Esophagus (tissue), 2 donors: ENCODE measurements at regions not wholly inside any gene's neighbourhood (a gene's known extent, or its start where the extent isn't known, plus 50 kb on each side); places are given as distances from the start of the nearest gene placed in this dataset.

Experiments used
- H3K27ac ChIP-seq, 2 donors: one replicate each; pipeline ENCODE4 v1.5.1; 2013; ENCODE audit warnings: low read depth in 2 of 2, mild to moderate bottlenecking in 2 of 2, inconsistent platforms in 1 of 2, low read length in 1 of 2, moderate library complexity in 1 of 2
- H3K27me3 ChIP-seq, 2 donors: one replicate each; pipeline ENCODE4 v1.6.1; 2013; ENCODE audit warnings: low read length in 2 of 2, control low read depth in 1 of 2, mild to moderate bottlenecking in 1 of 2; ENCODE audit not compliant: insufficient read depth in 2 of 2, control insufficient read depth in 1 of 2
- H3K36me3 ChIP-seq, 2 donors: one replicate each; pipeline ENCODE4 v1.6.1; 2013; ENCODE audit warnings: low read length in 1 of 2; ENCODE audit not compliant: control insufficient read depth in 2 of 2, insufficient read depth in 2 of 2
- H3K4me1 ChIP-seq, 2 donors: one replicate each; pipeline ENCODE4 v1.6.1; 2013; ENCODE audit warnings: low read length in 1 of 2; ENCODE audit not compliant: control insufficient read depth in 2 of 2, insufficient read depth in 2 of 2
- H3K4me3 ChIP-seq, 2 donors: one replicate each; pipeline ENCODE4 v1.5.1; 2013; ENCODE audit warnings: low read length in 2 of 2, mild to moderate bottlenecking in 2 of 2, low read depth in 1 of 2, moderate library complexity in 1 of 2
- H3K9me3 ChIP-seq, 2 donors: one replicate each; pipeline ENCODE4 v1.6.1; 2013; ENCODE audit warnings: mild to moderate bottlenecking in 2 of 2, low read depth in 1 of 2, low read length in 1 of 2, moderate library complexity in 1 of 2; ENCODE audit not compliant: control insufficient read depth in 2 of 2, insufficient read depth in 1 of 2
- WGBS, 2 donors: extraction: QIAGEN DNeasy Blood & Tissue Kit; methylation state at CpG; one replicate each; pipeline ENCODE4 v1.1.7; 2013; 5-methylcytosine and 5-hydroxymethylcytosine counted together
- donor health status: healthy with polysubstance abuse.
- donor health status: Bipolar disorder and iron deficiency.

- H3K9me3 ChIP-seq: no peaks in the 10 kb centered on the region
- H3K4me1 ChIP-seq: no peaks in the 10 kb centered on the region
- no peak overlapping the region for H3K4me3 ChIP-seq
- no peaks in the 10 kb centered on the region for H3K27me3 ChIP-seq
- no peak overlapping the region for H3K27ac ChIP-seq
- H3K36me3 ChIP-seq: no peaks in the 10 kb centered on the region
- WGBS, 2 donors: 86 to 89% methylated on average over 2 of the region's 2 CpGs
Measured at GRCh38 chr13:33617055-33617454, 200.9 kb upstream of the RFC3 start.

- Histone ChIP-seq H3K4me1 (peaks cover 0 to 2% of the 10 kb centered on the region in 2 donors), H3K4me3 (no peak overlapping the region), H3K27ac (no peak overlapping the region), H3K36me3 (no peaks in the 10 kb centered on the region), H3K27me3 (no peaks in the 10 kb centered on the region), H3K9me3 (no peaks in the 10 kb centered on the region)
- WGBS, 2 donors: 89 to 92% methylated on average over 3 of the region's 3 CpGs
Measured at GRCh38 chr13:33624253-33624652, 193.7 kb upstream of the RFC3 start.

DNA sequence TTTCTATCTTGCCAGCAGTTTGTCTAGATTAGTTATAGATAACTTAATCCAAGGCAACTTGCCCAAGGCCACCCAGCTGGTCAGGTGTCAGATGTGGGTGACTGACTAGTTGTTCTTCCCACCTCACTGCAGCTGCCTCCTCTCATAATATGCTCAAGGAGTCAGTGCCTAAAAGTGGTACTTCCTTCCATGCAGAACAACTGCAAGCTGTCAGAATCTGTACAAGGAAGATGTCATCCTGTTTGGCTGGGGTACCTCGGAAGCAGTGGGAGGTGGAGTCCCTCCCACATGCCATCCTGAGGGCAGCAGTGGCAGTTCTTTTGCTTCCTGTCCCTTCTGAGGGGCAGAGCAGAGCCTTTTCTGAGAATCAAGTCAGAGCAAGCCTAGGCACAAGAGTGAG is 193.2 kb upstream of the RFC3 start:
- 33 to 61% methylated on average over 1 of the region's 1 CpG for WGBS, 2 donors
- no peaks in the 10 kb centered on the region for H3K27me3 ChIP-seq
- H3K36me3 ChIP-seq: no peaks in the 10 kb centered on the region
- H3K4me3 ChIP-seq: no peak overlapping the region
- no peaks in the 10 kb centered on the region for H3K9me3 ChIP-seq
- no peak overlapping the region for H3K27ac ChIP-seq
- H3K4me1 ChIP-seq: peaks cover 0 to 2% of the 10 kb centered on the region in 2 donors

GRCh38 chr13:33626407-33626806 is 191.5 kb upstream of the RFC3 start:
- peaks cover 0 to 2% of the 10 kb centered on the region in 2 donors for H3K4me1 ChIP-seq
- no peak overlapping the region for H3K4me3 ChIP-seq
- no peaks in the 10 kb centered on the region for H3K27me3 ChIP-seq
- H3K36me3 ChIP-seq: no peaks in the 10 kb centered on the region
- no peak overlapping the region for H3K27ac ChIP-seq
- no peaks in the 10 kb centered on the region for H3K9me3 ChIP-seq

DNA sequence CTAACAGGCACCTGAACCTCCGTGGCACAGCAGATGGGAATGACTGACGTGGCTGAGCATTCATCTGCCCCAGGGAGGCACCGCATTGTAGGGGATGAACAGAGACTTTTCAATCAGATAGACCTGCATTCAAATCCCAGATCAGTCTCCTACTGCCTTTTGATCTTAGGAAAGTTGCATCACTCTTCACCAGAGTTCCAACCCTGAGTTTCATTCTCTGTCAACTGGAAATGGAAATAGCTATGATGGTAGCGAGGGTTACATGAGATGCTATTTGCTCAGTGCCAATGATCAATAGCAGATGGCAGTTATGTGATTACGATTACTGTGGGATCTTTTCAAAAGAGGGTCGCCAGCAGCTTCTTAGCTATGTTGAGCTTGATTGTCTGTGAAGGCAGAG is 189.3 kb upstream of the RFC3 start:
- Histone ChIP-seq H3K4me1 (peaks cover 0 to 2% of the 10 kb centered on the region in 2 donors), H3K9me3 (no peaks in the 10 kb centered on the region), H3K4me3 (no peak overlapping the region), H3K27me3 (no peaks in the 10 kb centered on the region), H3K36me3 (no peaks in the 10 kb centered on the region), H3K27ac (no peak overlapping the region)
- 95 to 96% methylated on average over 6 of the region's 6 CpGs for WGBS, 2 donors

GRCh38 chr13:33629605-33630360 is 188.2 kb upstream of the RFC3 start:
- Histone ChIP-seq H3K36me3 (no peaks in the 10 kb centered on the region), H3K9me3 (no peaks in the 10 kb centered on the region), H3K4me3 (no peak overlapping the region), H3K4me1 (peaks cover 0 to 1% of the 10 kb centered on the region in 2 donors), H3K27ac (no peak overlapping the region), H3K27me3 (no peaks in the 10 kb centered on the region)
- 81 to 87% methylated on average over 4 of the region's 4 CpGs for WGBS, 2 donors

GRCh38 chr13:33633701-33634545 is 184.0 kb upstream of the RFC3 start:
- no peaks in the 10 kb centered on the region for H3K27me3 ChIP-seq
- no peaks in the 10 kb centered on the region for H3K4me1 ChIP-seq
- H3K36me3 ChIP-seq: no peaks in the 10 kb centered on the region
- H3K4me3 ChIP-seq: no peak overlapping the region
- H3K27ac ChIP-seq: peak overlapping the region in 1 of 2 donors; percentile 69
- WGBS, 2 donors: 68 to 73% methylated on average over 3 of the region's 3 CpGs
- no peaks in the 10 kb centered on the region for H3K9me3 ChIP-seq

- Histone ChIP-seq H3K36me3 (no peaks in the 10 kb centered on the region), H3K27ac (peak overlapping the region in 1 of 2 donors; percentile 17), H3K4me1 (no peaks in the 10 kb centered on the region), H3K9me3 (no peaks in the 10 kb centered on the region), H3K27me3 (no peaks in the 10 kb centered on the region), H3K4me3 (no peak overlapping the region)
- WGBS, 2 donors: 53 to 66% methylated on average over 8 of the region's 8 CpGs
Measured at GRCh38 chr13:33634546-33634982, 183.4 kb upstream of the RFC3 start.

GRCh38 chr13:33636243-33636642 is 181.7 kb upstream of the RFC3 start:
- WGBS, 2 donors: 89 to 90% methylated on average over 5 of the region's 5 CpGs
- Histone ChIP-seq H3K4me3 (no peak overlapping the region), H3K36me3 (no peaks in the 10 kb centered on the region), H3K27ac (no peak overlapping the region), H3K4me1 (no peaks in the 10 kb centered on the region), H3K9me3 (no peaks in the 10 kb centered on the region), H3K27me3 (no peaks in the 10 kb centered on the region)
